ACC112 (cell line): ENCODE measurements at regions not wholly inside any gene's neighbourhood (a gene's known extent, or its start where the extent isn't known, plus 50 kb on each side); places are given as distances from the start of the nearest gene placed in this dataset.
"Not testable (repeated sequence)": the region's sequence is repeated elsewhere in the genome, so short reads cannot be mapped to it uniquely, and the experiment has no call there.

Source experiments
- H2AFZ ChIP-seq: fragments of 200-600 bp; sonication (generic); one replicate; pipeline ENCODE4 v1.6.0; 2017; ENCODE audit warnings: antibody characterized with exemption, low read length; ENCODE audit not compliant: unreplicated experiment
- H3K27ac ChIP-seq: fragments of 200-600 bp; sonication (generic); 2 replicates; pipeline ENCODE4 v1.5.1; 2014; ENCODE audit warnings: low read depth, mild to moderate bottlenecking, antibody characterized with exemption, low read length, moderate library complexity
- H3K27me3 ChIP-seq: fragments of 200-600 bp; sonication (generic); 2 replicates; pipeline ENCODE4 v1.6.1; 2014; ENCODE audit warnings: mild to moderate bottlenecking, antibody characterized with exemption, low read length, moderate library complexity, mixed read lengths; ENCODE audit not compliant: insufficient read depth
- H3K36me3 ChIP-seq: fragments of 200-600 bp; sonication (generic); 2 replicates; pipeline ENCODE4 v1.6.1; 2016; ENCODE audit warnings: mild to moderate bottlenecking, antibody characterized with exemption, low read length, moderate library complexity, mixed read lengths; ENCODE audit not compliant: insufficient read depth
- H3K4me1 ChIP-seq: fragments of 200-600 bp; sonication (generic); one replicate; pipeline ENCODE4 v1.6.1; 2016; ENCODE audit warnings: low read length, mixed read lengths; ENCODE audit not compliant: insufficient read depth, unreplicated experiment, control insufficient read depth
- H3K4me3 ChIP-seq: fragments of 200-600 bp; sonication (generic); 2 replicates; pipeline ENCODE4 v1.5.1; 2014; ENCODE audit warnings: mild to moderate bottlenecking, low read depth, low read length
- H3K79me2 ChIP-seq: fragments of 200-600 bp; sonication (generic); one replicate; pipeline ENCODE4 v1.6.0; 2016; ENCODE audit warnings: low read length; ENCODE audit not compliant: control insufficient read depth, unreplicated experiment, insufficient read depth

DNA sequence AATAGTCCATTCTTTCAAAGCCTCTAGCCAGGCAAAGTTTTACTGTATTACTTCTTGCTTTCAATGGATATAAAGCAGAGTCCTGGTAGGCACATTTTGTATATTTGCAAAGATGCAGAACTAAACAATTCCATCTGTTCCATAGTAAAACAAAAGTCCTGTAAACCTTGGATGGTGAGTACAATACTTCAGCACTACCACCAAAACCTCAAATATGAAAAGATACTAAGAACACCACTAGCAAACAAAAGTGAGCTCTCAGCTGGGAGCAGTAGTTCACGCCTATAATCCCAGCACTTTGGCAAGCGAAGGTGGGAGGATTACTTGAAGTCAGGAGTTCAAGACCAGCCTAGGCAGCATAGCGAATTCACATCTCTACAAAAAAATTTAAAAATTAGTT, 195.0 kb downstream of the MSX2 start:
- no peaks in the 10 kb centered on the region for H3K36me3 ChIP-seq
- no peaks in the 10 kb centered on the region for H3K27me3 ChIP-seq
- H3K4me1 ChIP-seq = no peaks in the 10 kb centered on the region
- no peaks in the 10 kb centered on the region for H3K79me2 ChIP-seq
- H3K27ac ChIP-seq = no peak overlapping the region
- H3K4me3 ChIP-seq = no peak overlapping the region
- H2AFZ ChIP-seq = no peak overlapping the region

DNA sequence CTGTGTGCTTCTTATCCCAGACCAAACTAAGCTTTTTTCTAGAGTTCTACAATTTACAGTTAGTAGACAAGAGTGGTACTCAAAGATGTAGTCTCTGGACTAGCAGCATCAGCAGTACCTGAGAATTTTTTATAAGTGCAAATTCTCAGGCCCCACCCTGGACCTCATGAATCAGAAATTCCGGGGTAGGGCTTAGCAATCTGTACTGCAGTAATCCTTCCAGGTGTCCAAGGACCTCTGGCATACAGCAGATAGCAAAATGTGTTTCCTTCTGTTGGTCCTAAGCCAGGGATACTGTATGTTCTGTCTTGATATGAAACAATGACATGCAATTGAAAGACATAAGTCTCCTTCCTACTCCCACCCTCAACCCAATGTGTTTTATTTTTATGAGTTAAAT, 194.3 kb downstream of the MSX2 start:
- Histone ChIP-seq H2AFZ (no peak overlapping the region), H3K4me1 (no peaks in the 10 kb centered on the region), H3K27ac (no peak overlapping the region), H3K4me3 (no peak overlapping the region), H3K36me3 (no peaks in the 10 kb centered on the region), H3K79me2 (no peaks in the 10 kb centered on the region), H3K27me3 (0 out of 2 replicates have a peak, but pooled peaks cover 2% of the 10 kb centered on the region)

DNA sequence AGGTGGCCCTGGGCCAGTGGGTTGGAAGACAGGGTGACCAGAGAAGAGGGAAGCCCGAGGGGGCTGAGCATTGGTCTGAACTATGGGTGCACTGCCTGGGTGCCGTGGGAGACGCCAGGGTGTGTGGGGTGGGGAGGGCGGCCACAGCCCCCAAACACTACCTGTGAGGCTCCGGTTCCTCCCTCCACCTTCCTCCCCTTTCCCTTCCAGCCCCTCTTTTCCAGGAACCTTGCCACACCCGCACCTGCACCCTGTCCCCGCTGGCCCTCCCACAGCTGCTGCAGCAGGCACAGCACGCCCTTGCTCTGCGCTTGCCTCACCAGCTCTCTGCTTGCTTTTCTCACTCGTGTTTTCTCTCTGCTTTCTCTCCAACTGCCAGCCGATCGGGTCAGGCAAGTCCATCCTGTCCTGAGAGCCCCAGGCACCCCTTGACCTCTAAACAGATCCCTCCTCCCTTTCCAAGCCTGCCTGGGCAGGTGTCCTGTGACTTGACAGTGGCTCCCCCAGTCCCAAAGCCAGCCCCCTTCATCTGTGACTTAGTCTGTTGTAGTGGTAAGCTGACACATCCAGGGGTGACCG, 193.7 kb downstream of the MSX2 start:
- H3K36me3 ChIP-seq = no peaks in the 10 kb centered on the region
- no peaks in the 10 kb centered on the region for H3K79me2 ChIP-seq
- no peak overlapping the region for H2AFZ ChIP-seq
- no peak overlapping the region for H3K27ac ChIP-seq
- no peak overlapping the region for H3K4me3 ChIP-seq
- 0 out of 2 replicates have a peak, but pooled peaks cover 5% of the 10 kb centered on the region for H3K27me3 ChIP-seq
- H3K4me1 ChIP-seq = no peaks in the 10 kb centered on the region

DNA sequence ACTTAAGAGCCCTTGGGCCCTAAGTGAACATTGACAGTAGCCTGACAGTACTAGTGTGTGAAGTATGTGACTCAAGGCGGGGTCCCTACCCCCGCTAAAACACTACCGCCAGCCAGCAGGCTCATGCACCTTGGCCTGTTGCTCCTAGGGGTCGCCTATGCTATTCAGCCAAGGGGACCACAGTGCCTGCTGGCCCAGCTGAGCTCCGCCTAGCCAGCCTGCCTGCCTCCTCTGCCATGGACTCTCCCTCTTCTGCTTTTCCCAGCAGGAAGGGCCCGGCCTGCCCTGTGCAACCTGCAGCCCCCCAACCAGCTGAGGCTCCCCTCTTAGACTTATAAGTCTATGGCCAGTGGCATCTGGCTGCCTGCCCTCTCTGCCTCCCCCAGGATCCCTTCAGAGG, 193.1 kb downstream of the MSX2 start:
- H3K27ac ChIP-seq, H3K79me2 ChIP-seq, H3K36me3 ChIP-seq, H2AFZ ChIP-seq, H3K4me3 ChIP-seq, H3K4me1 ChIP-seq, H3K27me3 ChIP-seq: not testable (repeated sequence)

DNA sequence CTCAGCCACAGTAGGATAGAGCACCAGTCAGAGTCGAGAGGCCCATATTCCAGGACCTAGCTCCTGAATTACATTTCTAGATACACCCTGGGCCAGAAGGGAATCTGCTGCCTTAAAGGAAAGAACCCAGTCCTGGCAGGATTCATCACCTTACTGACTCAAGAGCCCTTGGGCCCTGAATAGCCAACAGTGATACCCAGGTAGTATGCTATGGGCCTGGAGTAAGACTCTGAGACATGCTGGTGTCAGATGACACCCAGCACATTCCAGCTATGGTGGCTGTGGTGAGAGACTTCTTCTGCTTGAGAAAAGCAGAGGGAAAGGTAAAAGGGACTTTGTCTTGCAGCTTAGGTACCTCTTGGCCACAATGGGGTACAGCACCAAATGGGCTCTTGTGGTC, 192.5 kb downstream of the MSX2 start:
- H2AFZ ChIP-seq, H3K4me3 ChIP-seq, H3K27ac ChIP-seq, H3K79me2 ChIP-seq, H3K4me1 ChIP-seq, H3K27me3 ChIP-seq, H3K36me3 ChIP-seq: not testable (repeated sequence)

DNA sequence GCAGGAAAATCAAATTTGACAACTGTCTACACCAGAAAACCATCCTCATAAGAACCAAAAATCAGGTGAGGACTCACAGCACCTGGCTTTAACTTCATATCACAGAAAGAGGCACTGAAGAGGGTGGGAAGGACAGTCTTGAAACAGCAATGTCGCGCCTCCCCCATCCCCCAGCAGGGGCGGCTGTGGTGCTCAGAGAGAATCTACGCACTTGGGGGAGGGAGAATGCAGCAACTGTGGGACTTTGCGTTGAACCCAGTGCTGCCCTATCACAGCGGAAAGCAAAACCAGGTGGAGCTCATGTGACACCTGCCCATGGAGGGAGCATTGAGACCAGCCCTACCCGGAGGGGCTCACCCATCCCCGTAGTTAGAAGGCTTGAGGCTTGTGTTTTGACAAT, 191.8 kb downstream of the MSX2 start:
- Histone ChIP-seq H3K27me3 (0 out of 2 replicates have a peak, but pooled peaks cover 7% of the 10 kb centered on the region), H3K27ac (no peak overlapping the region), H3K4me1 (no peaks in the 10 kb centered on the region), H2AFZ (no peak overlapping the region), H3K79me2 (no peaks in the 10 kb centered on the region), H3K36me3 (no peaks in the 10 kb centered on the region), H3K4me3 (no peak overlapping the region)

DNA sequence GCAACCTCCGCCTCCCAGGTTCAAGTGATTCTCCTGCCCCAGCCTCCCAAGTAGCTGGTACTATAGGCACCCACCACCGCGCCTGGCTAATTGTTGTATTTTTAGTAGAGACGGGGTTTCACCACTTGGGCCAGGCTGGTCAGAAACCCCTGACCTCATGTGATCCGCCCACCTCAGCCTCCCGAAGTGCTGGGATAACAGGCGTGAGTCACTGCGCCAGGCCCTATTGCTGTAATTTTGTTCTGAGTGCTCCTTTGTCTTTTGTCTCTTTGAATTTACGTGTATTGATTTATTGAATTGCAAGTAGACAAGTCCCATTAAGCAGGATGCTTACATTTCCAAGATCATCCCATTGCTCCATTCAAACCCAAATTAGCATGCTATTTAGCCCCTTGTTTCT, 186.7 kb downstream of the MSX2 start:
- no peaks in the 10 kb centered on the region for H3K36me3 ChIP-seq
- no peak overlapping the region for H2AFZ ChIP-seq
- 0 out of 2 replicates have a peak, but pooled peaks cover 12% of the 10 kb centered on the region for H3K27me3 ChIP-seq
- no peak overlapping the region for H3K27ac ChIP-seq
- no peak overlapping the region for H3K4me3 ChIP-seq
- no peaks in the 10 kb centered on the region for H3K4me1 ChIP-seq
- no peaks in the 10 kb centered on the region for H3K79me2 ChIP-seq

DNA sequence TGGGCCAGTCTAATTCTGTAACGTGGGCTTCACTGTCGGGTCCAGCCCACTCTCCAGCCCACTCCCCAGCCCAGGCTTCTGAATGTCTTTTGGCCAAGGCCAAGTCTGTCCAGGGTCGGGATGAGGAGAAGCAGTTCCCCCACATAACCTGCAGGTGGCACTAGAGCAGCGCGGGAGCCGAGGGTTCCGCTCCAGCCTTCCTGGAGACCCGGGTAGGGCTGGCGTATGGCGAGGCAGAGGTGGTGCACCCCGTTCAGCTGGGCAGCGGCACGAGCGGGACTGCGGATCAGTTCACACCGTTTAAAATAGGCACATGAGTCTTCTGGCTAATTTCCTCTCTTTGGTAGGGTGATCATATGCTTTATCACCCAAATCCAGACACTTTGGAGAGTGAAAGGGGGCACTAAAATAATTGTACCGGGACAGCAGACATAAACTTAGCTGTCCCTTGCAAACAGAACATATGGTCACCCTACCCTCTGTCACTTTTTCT, 185.9 kb downstream of the MSX2 start:
- Histone ChIP-seq H3K27me3 (0 out of 2 replicates have a peak, but pooled peaks cover 12% of the 10 kb centered on the region), H3K79me2 (no peaks in the 10 kb centered on the region), H3K36me3 (no peaks in the 10 kb centered on the region), H3K4me1 (no peaks in the 10 kb centered on the region), H3K27ac (no peak overlapping the region), H2AFZ (peak overlapping the region; percentile 22), H3K4me3 (peak overlapping the region; percentile 52)

DNA sequence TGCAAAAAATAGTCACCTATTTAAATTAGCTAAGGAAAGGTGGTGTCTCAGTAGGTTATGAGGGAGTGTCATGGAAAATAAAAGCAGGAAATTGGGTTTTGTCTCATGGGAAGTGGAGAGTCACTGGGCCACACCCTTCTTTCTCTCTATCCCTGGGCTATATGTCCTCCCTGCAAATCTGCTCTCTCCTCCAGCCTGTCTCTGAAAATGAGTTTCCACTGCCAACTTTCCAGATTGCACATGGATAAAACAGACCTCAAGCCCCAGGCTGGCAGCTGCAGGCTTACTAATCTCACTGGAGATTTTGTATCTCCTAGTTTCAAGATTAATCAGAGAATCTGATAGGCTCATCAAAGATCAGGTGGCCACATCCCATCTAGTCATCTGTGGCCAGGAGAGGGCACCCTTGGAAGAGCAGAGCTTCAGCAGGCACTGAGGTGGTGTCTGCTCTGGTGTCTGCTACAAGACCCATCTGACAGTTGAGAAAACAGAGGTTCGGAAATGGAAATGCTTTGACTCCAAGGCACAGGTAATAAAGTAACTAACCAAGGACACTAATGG, 178.9 kb downstream of the MSX2 start:
- no peaks in the 10 kb centered on the region for H3K36me3 ChIP-seq
- H2AFZ ChIP-seq = no peak overlapping the region
- no peak overlapping the region for H3K4me3 ChIP-seq
- no peak overlapping the region for H3K27ac ChIP-seq
- no peaks in the 10 kb centered on the region for H3K27me3 ChIP-seq
- H3K79me2 ChIP-seq = no peaks in the 10 kb centered on the region
- no peaks in the 10 kb centered on the region for H3K4me1 ChIP-seq

DNA sequence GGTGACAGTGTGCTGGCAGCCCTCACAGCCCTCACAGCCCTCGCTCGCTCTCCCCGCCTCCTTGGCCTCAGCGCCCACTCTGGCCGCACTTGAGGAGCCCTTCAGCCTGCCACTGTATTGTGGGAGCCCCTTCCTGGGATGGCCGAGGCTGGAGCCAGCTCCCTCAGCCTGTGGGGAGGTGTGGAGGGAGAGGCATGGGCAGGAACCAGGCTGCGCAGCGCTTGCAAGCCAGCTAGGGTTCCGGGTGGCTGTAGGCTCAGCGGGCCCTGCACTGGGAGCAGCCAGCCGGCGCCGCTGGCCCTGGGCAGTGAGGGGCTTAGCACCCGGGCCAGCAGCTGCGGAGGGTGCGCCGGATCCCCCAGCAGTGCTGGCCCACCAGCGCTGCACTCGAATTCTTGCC, 177.0 kb downstream of the MSX2 start:
- Histone ChIP-seq H3K4me3 (no peak overlapping the region), H3K4me1 (no peaks in the 10 kb centered on the region), H3K27me3 (no peaks in the 10 kb centered on the region), H3K79me2 (no peaks in the 10 kb centered on the region), H3K27ac (no peak overlapping the region), H3K36me3 (no peaks in the 10 kb centered on the region), H2AFZ (no peak overlapping the region)

DNA sequence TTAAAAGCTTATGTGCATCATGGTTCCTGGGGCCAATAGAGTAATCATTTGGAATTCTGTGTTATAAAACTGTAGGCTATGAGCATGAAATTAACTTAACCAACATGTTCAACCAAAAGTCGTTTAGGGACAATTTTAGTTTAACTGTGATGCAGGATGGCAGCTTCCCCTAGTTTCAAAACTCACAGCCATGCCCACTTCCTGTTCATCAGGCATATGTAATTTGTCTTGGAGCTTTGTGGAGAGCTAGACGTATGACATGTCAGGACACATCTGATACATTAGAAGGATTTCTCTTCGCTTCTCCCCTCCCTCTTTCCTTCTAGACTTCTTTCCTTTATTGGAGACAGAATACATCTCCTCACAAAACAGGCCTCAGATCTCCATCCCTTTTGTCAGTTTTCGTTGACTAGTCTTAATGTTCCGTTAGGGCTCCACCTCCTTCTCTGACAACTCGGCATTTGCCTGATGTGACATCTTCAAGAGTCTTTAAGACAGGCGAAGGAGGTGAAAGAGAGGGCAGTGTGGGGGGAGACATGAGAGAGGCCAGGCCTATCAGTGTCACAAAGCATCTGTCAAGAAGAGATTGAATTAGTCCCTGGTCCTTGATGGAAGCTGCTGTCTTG, 176.0 kb downstream of the MSX2 start:
- Histone ChIP-seq H3K79me2 (no peaks in the 10 kb centered on the region), H3K36me3 (no peaks in the 10 kb centered on the region), H3K27me3 (no peaks in the 10 kb centered on the region), H3K4me3 (no peak overlapping the region), H2AFZ (no peak overlapping the region), H3K27ac (no peak overlapping the region), H3K4me1 (no peaks in the 10 kb centered on the region)
